HCEC 1CT (cell line): ENCODE measurements at regions not wholly inside any gene's neighbourhood (a gene's known extent, or its start where the extent isn't known, plus 50 kb on each side); places are given as distances from the start of the nearest gene placed in this dataset.
"Not testable (repeated sequence)": the region's sequence is repeated elsewhere in the genome, so short reads cannot be mapped to it uniquely, and the experiment has no call there.

ENCODE experiments used
- DNase-seq: peaks from one replicate; pipeline ENCODE4 v3.0.0-alpha.2; 2017

GRCh38 chr9:31104249-31104648 is 1280.2 kb upstream of the ACO1 start:
- DNase-seq: no peak

- DNase-seq: no peak
These were observed 1272.0 kb upstream of the ACO1 start for GRCh38 chr9:31112491-31112890.

GRCh38 chr9:31114346-31114745 is 1270.1 kb upstream of the ACO1 start:
- DNase-seq: no peak

- DNase-seq: no peak
These were observed 1264.5 kb upstream of the ACO1 start for GRCh38 chr9:31119890-31120454.

GRCh38 chr9:31124389-31124788 is 1260.1 kb upstream of the ACO1 start:
- DNase-seq: no peak

- no peak for DNase-seq
These were observed 1248.9 kb upstream of the ACO1 start for GRCh38 chr9:31135567-31135966.

GRCh38 chr9:31136524-31136923 is 1247.9 kb upstream of the ACO1 start:
- no peak for DNase-seq

- no peak for DNase-seq
These were observed 1247.0 kb upstream of the ACO1 start for GRCh38 chr9:31137176-31138160.

- DNase-seq: no peak
These were observed 1244.1 kb upstream of the ACO1 start for GRCh38 chr9:31140316-31140715.

- DNase-seq: no peak
These were observed 1242.0 kb upstream of the ACO1 start for GRCh38 chr9:31142456-31142855.

- DNase-seq: no peak
These were observed 1239.8 kb upstream of the ACO1 start for GRCh38 chr9:31144614-31145013.

- DNase-seq: no peak
These were observed 1237.8 kb upstream of the ACO1 start for GRCh38 chr9:31146485-31147166.

GRCh38 chr9:31153250-31153840 is 1231.1 kb upstream of the ACO1 start:
- no peak for DNase-seq

- DNase-seq: no peak
These were observed 1217.9 kb upstream of the ACO1 start for GRCh38 chr9:31166516-31166915.

- no peak for DNase-seq
These were observed 1216.3 kb upstream of the ACO1 start for GRCh38 chr9:31168161-31168560.

GRCh38 chr9:31174681-31175080 is 1209.8 kb upstream of the ACO1 start:
- no peak for DNase-seq

- DNase-seq: no peak
These were observed 1200.6 kb upstream of the ACO1 start for GRCh38 chr9:31183866-31184265.

- DNase-seq: no peak
These were observed 1198.6 kb upstream of the ACO1 start for GRCh38 chr9:31185831-31186230.

GRCh38 chr9:31188496-31188895 is 1195.9 kb upstream of the ACO1 start:
- DNase-seq: no peak

GRCh38 chr9:31210978-31211570 is 1173.4 kb upstream of the ACO1 start:
- no peak for DNase-seq

- not testable (repeated sequence) for DNase-seq
These were observed 1154.5 kb upstream of the ACO1 start for GRCh38 chr9:31229976-31230375.

- no peak for DNase-seq
These were observed 1152.0 kb upstream of the ACO1 start for GRCh38 chr9:31232485-31232884.

- no peak for DNase-seq
These were observed 1148.1 kb upstream of the ACO1 start for GRCh38 chr9:31236344-31236743.
